ENCODE measurements at regions not wholly inside any gene's neighbourhood (a gene's known extent, or its start where the extent isn't known, plus 50 kb on each side); places are given as distances from the start of the nearest gene placed in this dataset.
"Not testable (repeated sequence)": the region's sequence is repeated elsewhere in the genome, so short reads cannot be mapped to it uniquely, and the experiment has no call there.

DNA sequence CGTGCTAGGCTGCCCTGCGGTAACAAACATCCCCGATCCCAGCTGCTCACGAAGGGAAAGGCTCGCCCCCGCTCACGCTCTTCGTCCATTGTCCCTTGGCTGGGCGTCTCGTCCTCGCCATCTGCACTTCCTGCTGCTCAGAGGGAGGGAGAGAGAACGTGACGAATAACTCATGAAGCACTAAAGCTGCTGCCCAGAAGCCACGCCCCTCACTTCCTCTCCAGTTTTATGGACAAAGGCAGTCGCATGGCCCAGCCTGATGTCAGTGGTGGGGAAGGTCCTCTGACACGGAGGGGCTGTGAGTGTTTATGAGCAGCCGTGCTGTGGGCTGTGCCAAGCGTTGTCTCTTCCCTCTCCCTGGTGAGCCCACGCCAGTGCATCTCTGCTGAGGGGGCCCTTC lies 235.9 kb upstream of the SFSWAP start:
- DNase-seq (ENCODE audit: low read depth in 2 of 2): not testable (repeated sequence)

DNA sequence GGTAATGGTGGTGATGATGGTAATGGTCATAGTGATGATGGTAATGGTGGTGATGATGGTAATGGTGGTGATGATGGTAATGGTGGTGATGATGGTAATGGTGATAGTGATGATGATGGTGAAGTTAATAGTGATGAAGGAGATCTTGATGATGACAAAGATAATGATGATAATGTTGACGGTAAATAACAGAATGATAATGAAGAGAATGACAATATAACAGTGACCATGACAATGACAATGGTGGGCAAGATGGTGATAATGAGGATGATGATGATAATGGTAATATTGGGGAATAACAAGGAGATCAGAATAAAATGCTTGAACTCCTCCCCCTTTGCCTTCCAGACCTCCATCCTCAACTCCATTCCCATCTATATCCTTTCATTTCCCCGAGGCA lies 233.3 kb upstream of the SFSWAP start:
- DNase-seq (ENCODE audit: low read depth in 2 of 2): no peak

DNA sequence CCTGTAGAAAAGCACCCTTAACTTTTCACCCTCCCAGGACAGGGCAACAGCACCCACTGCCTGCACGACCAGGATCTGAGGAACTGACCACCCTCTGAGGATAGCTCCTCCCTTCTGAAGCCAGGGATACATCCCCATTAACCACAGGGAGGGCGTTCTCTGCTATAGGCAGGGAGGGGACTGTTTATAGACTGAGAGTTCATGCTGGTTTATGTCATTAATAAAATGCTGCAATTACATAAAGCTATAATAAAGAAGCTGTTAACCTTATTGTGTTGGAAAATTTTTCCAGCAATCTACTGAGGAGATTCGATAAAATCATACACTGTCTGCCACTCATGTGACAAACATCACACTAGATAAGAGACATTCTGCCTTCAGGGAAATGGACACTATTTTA lies 232.4 kb upstream of the SFSWAP start:
- no peak for DNase-seq (ENCODE audit: low read depth in 2 of 2)

DNA sequence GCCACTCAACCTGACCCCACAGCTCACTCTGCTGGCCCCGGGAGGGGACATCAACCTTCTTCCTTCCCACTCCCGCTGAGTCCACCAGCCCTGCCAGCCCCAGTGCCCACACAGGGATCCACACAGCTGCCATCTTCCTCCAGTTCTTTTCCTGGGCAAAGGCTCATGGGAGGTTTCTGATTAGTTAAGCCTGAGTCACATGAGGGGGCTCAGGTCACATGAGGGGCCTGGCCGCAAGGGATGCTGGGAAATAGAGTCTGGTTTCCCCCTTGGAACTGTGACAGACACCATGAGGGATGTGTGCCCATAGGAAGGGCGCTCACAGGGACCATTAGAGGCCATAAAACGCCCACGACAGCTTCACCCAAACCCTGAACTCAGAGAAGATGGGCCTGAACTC lies 228.7 kb upstream of the SFSWAP start:
- no peak for DNase-seq (ENCODE audit: low read depth in 2 of 2)

DNA sequence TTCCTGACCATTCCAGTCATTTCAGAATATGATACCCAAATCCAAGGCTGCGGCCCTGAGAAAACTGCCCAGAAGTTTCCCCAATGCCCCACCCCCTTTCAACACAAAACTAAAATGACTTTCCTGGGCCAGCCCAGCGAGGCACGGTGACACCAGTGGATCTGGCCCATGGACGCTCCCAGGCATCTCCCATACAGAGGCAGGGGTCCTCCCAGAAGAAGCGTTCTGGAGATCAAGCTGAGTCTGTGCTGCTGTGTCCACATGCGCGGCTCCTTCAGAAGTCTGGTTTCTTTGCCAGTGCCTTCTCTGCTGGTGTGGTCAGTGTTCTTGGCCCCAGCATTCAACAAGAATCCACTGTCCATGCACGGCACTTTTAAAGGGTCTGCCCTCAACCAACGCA lies 228.2 kb upstream of the SFSWAP start:
- DNase-seq (ENCODE audit: low read depth in 2 of 2): no peak

DNA sequence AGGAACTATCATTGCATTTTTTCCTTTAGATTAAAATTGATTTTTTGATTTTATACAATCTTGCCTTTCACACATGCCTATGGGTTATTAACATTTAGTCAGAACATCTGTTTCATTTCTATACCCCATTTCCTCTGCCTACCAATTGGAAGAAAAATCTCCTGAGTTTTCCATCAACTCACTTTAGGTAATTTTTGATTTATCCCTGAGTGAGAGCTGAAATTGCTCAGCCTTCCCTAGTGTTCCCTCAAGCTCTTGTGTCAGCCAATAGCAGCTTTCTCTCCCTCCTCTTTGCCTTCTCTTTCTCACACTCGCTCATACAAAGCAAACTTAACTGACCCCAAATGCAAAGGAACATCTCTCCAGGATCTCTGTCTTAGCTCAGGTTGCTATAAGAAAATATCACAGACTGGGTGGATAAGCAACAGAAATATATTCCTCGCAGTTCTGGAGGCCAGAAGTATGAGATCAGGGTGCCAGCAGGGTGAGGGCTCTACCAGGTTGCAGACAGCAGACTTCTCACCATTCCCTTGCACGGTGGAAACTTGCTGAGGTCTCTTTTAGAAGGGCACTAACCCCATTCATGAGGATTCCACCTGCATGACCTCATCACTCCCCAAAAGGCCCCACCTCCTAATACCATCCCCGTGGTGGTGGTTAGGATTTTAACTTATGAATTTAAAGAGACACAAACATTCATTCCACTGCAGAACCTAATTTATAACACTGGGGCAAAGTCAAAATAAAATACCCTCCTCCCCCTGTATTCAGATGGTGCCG lies 224.2 kb upstream of the SFSWAP start:
- DNase-seq (ENCODE audit: low read depth in 2 of 2): no peak

DNA sequence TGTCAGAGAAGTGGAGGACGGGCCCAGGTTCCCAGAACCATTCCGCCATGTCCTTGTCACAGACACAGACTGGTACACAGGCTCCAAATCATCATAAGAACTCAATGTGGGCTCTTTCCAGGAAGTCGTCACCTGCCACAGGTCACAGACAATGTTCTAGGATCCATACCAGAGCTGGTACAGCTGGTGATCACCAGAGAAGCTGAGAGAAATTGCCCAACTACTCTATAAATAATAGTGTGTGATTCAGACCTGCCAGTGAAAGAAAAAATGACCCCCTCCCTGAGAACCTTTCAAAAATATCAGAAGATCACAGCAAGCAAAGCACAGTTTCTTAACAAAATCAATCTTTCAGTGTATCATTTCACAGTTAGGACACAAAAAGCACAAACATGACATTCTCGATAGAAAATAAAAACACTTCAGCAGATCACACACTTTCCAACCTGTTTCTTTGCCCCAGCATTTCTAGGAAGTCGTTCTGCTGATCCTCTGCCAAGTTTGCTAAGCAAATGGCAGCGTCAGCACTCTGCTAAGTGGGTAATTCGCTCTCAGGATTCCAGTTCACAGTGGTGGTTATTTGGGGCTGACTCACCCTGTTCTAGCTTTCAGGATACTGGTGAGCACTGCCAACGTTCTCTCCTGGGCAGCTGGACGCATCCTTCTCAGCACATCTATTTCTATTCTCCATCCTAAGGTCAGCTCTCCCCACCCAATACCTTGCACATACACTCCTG lies 223.3 kb upstream of the SFSWAP start:
- DNase-seq (ENCODE audit: low read depth in 2 of 2): no peak

DNA sequence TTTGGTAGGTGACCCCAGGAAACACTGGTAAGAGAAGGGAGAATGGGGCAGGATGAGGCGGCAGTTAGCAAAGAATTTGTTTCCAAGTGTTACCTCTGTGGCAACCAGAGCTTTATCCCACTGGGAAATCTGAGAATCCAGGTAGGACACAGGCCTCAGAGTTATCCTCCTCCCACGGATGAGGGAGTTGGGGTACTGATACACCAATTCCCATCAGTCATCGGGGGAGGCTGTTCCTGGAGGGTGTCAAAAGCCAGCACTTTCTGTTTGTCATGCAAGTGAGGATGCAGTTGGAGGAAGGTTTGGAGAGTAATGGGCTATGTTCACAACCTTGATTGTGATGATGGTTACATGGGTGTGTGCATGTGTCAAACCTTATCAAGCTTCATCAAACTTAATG lies 221.2 kb upstream of the SFSWAP start:
- DNase-seq (ENCODE audit: low read depth in 2 of 2): no peak

DNA sequence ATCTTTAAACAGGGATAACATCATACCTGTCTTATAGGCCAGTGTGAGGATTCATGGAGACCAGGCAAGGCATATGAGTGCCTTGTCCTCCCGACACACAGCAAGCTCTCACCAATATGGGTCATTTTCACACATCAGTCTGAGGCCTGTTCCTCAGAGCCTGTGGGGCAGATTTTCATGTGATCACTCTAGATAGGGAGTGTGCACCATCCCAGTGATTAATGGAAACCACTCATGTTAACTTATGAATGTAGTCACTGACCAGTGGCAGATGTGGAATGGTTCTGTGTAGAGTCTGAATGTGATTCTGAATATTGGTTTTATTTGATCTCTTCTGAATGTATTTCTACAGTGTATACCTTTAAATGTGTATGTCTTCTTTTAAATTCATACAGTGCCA lies 219.7 kb upstream of the SFSWAP start:
- DNase-seq (ENCODE audit: low read depth in 2 of 2): no peak

DNA sequence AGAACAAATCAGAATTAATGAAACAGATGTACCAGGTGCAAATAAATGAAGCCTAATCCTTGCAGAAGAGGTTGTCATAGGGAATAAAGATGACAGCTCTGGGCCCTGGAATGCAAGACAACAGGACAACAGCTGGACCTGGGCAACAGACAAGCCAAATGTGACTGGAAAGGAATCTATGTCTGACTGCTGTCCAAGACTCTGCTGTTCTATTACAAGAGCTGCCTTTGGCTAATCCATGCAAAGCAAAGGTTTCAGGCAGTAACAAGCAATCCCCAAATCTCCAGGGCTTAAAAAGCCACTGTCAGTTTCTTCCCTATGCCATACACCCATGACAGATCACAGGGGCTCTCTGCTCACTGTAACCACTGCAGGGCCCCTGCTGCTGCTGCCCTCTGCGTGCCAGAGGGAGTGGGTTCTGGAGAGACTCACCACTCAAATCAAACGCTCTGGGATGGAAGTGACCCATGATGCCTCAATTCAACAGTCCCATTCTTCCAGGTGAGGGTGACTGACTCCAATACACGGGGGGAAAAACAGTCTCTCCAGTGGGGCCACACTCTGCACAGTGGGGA lies 218.9 kb upstream of the SFSWAP start:
- DNase-seq (ENCODE audit: low read depth in 2 of 2): no peak

DNA sequence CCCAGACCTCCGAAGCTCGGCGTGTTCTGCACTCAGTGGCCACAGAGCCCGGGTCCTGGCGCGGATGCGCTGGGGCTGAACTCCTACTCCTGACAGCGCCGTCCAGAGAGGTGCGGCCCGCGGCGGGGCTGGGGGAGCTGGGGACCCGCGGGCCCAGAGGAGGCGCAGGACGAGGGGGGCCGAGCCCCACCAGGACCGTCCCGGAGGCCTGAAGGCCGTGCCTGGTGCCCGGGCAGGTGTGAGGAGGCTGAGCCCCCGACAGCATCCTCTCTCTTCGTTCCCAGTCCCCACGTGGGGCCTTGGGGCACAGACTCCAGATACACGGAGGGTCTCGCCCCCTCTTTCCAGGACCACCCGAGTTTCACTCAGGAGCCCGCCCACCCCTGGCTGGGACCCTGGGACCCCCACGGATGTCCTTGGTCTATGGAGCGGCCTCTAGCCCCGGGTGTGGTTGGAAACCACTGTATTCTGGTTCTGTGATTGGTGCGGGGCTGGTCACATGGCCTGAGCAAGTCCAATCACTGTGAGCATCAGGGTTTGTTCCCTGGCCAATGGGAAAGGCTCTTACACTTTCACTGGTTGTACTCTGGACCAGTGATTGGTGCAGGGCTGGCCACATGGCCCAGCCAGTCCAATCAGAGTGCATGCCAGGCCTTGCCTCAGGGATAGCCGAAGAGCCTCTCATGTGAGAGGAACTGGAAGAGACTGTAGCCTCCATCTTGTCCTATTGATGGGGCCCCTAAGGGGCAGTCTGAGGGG lies 217.6 kb upstream of the SFSWAP start:
- DNase-seq (ENCODE audit: low read depth in 2 of 2): no peak

DNA sequence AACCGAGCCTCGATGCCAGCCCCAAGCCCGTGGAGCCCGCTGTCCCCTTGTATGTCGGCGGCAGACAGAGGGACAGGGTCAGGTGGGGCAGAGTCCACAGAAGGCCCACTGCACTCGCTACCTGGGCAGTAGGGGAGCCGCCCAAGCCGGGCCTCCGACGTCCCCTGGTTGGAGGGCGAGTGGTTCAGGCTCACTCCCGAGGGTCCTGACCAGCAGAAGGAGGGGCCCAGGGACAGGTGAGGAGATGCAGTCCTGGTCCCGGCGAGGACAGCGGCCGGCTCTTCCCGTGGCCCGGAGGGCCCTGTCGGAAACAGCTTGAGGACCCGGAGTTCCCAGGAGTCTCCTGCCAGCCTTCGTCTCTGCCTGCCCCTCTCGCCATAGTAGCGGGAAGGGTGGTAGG lies 216.7 kb upstream of the SFSWAP start:
- DNase-seq (ENCODE audit: low read depth in 2 of 2): no peak

DNA sequence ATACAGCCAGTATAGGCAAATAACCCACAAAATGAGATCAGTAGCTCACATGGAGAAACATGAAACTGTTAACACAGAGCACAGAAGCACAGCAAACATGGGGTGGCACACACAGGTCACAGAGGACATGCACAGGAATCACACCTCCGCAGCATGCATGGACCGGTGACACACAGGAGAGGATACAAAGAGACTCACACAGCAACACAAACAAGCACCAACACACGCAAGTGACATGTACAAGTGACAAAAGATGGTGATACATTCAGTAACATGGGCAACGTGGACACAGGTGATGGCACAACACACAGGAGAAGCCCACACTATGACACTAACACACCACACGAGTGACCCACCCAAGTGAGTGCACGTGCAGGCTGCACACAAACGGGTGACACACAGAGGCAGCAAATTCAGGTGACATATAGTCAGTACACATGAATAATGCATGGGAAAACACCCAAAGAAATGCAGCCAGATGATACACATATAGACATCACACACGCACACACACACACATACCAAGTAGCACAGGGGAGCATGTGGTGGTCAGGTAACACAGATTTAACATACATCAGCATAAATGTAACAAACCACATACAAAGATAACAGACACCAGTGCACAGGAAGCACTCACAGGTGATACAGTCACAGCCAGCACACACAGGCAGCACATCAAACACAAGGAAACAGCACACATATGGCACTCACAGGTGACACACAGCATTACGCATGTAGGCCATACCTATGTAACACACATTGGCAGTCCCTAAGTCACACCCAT lies 216.0 kb upstream of the SFSWAP start:
- no peak for DNase-seq (ENCODE audit: low read depth in 2 of 2)

DNA sequence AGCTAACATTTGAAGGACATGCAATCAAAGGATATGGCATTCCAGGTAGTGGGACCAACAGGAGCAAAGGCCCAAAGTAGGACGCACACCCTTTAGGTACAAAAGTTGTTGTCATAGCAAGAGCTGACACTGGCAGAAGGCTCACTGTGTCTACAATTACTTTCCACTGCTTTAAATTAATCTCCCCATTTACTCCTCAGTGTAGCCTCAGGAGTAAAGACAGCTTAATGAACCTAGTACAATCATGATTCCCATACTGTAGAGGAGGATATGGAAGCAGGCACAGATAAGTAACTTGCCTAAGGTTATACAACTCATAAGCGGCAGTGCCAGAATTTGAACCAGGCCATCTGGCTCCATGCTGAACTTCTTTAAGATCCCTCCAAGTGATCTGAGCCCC lies 212.9 kb upstream of the SFSWAP start:
- no peak for DNase-seq (ENCODE audit: low read depth in 2 of 2)

DNA sequence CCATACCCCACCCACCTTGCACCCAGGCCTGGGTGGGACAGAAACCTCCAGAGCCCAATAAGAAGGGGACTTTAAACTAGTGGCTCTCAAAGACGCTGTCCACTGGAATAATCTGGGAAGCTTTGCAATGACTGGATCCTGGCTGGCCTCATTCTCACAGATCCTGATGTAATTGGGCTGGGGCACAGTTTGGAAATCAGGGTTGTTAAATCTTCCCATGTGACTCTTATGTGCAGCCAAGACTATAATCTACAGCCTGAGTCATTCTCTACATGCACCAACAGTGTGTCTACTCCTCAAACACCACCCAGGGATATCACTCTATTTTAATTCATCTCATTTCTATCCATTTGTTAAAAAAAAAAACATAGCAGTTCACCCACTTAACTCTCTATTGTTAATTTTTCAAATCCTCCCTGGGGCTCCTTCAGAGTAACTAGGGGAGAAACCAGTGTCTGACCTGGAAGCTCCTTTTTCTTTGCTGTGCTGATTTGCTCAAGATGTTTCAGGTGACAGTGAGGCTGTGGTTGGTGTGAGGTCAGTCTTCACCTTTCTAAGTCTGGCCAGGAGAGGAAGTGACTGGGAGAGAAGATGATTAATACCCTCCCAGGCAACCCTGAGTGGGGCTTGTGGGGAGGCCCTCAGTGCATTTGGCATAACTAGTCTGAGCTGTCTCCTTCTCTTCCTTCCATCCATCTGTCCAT lies 211.6 kb upstream of the SFSWAP start:
- DNase-seq (ENCODE audit: low read depth in 2 of 2): no peak

DNA sequence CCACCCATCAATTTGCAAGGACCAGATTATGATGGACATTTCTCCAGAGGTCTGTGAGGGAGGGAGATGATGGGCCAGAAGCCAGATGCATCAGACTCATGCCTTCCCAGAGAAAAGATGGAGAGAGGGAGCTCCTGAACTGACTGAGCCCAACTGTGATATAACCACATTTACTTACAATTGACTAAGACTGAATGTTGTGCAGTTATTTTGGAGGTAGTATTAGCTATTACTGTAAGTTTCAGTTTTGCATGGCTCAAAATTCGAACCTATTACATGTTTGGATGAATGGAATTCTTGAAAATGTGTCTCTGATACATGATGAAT lies 211.1 kb upstream of the SFSWAP start:
- no peak for DNase-seq (ENCODE audit: low read depth in 2 of 2)

DNA sequence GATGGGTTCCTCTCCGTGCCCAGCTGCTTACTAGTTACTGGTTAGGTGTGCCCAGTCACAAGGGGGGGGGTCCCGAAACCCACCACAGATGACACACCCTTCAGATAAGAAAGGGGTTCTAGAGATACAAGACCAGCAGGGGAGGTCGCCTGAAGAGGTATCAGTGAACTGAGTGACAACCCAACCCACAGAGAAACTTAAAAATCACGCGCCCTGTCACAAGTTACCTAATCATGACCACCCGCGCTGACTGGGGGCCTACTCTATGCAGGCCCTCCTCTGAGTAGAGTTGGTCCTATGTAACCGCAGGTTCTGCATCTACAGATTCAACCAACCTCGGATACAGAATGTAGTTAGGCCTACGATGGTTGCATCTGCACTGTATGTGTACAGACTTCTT lies 210.3 kb upstream of the SFSWAP start:
- DNase-seq (ENCODE audit: low read depth in 2 of 2): no peak

DNA sequence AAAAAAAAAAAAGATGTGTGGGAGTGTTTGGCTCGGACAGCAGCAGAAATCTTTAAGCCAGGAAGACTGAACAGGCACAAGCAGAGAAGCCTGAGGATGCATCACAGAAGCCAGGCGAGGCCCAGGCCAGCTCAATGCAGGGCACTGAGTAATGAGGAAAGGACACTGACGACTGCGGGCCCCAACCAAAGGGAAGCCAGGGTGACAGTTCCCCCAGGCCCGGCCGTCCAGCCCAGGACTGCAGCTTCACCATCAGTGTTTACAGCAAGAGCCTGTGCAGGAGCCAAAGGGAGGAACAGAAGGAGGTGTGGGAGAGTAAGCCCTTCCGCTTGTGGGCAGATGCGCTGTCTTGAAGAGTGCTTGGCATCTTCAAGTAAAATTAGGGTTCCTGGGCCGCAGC lies 205.3 kb upstream of the SFSWAP start:
- DNase-seq (ENCODE audit: low read depth in 2 of 2): no peak

DNA sequence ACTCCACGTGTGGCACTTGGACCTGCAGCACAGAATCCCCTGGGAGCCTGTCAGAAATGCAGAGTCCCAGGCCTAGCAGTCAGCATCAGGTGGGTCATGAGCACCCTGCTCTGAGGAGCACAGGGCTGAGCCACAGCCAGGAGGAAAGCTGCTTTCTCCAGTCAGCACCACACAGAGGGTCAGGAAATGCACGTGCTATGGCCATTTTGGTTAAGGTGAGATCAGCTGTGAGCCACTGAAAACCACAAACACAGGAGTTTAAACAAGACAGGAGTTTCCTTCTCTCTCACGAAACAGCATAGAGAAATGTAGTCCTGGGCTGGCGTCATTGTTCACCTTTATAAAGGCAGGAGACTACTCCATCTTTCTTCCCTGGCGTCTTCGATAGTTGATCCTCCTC lies 204.5 kb upstream of the SFSWAP start:
- no peak for DNase-seq (ENCODE audit: low read depth in 2 of 2)

DNA sequence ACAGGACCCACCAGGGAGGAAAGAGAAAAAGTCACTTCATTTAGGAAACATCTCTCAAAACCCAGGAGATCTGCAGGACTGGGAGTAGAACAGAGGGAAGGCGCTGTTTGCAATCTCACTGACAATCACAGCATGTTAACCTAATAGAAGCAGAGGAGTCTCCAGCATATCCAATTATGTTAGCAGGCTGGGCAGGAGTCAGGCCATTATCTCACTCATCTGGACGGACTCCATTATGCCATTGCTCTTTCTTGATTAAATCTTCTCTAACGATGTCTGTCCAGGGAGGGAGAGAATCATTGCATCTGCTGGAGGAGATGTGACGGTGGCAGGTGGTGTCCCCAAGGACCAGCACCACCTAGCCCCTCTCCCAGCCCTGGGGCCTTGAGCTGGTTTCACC lies 203.8 kb upstream of the SFSWAP start:
- no peak for DNase-seq (ENCODE audit: low read depth in 2 of 2)

DNA sequence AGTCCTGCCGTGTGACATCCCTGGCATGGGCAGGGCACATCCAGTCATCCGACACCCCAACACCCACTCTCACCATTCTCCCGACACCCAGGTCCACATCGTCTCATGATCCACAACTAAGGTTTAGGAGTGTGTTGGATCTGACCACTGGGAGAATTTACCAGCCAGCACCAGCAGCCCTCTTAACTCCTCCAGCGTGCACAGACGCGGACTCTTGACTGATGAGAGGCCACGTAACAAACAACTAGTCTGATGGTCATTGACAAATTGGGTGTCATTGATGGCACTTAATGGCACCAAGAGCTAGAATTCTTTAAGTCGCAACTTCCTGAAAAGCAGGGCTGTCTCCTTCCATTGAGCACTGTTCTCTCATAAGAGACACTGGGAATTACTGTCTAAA lies 203.0 kb upstream of the SFSWAP start:
- DNase-seq (ENCODE audit: low read depth in 2 of 2): no peak

Measured in stimulated activated CD4-positive, alpha-beta T cell treated with anti-CD3 and anti-CD28 coated beads, Interleukin-12 subunit alpha, Interleukin-12 subunit beta, amount 100 ng/mL, for 24 hours (primary cell).